ENCODE measurements at regions not wholly inside any gene's neighbourhood (a gene's known extent, or its start where the extent isn't known, plus 50 kb on each side); places are given as distances from the start of the nearest gene placed in this dataset.
A peak's percentile ranks its signal among the peaks of the same experiment; 100 is the strongest.

DNA sequence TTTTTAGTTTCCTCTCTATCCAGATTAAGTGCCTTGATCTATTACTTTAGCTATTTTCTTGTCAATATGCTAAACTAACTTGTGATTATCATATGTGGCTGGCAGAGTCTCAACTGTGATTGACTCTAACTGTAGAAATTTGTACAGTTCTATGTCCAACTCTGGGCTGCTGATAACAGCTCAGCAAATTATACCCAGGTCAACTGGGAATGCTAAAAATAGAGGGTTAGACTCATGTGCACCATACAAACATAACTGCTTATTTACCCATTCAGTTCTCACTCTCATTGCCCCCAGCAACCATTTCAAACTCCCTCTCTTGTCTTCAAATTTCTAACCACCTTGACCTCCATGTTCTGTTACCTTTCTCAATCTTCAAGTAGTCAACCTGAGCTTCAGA, 576.9 kb downstream of the TDRD15 start:
- no peak overlapping the region for H3K4me3 ChIP-seq (replicated peaks in 1 of 3; ENCODE audit: insufficient read depth in 1 of 3, low read depth in 2 of 3, low read length in 3 of 3)
- no peak for DNase-seq (ENCODE audit: low spot score)
- FAIRE-seq = no peak
- CTCF ChIA-PET (ENCODE audit: low intra/inter-chr PET ratio, low total read pairs) = no interaction called here
- no peaks in the 10 kb centered on the region for H4K20me1 ChIP-seq (ENCODE audit: insufficient read depth, low read length)
- H3K9me3 ChIP-seq (ENCODE audit: low read length) = no peaks in the 10 kb centered on the region
- TF ChIP-seq, protein P1, sequence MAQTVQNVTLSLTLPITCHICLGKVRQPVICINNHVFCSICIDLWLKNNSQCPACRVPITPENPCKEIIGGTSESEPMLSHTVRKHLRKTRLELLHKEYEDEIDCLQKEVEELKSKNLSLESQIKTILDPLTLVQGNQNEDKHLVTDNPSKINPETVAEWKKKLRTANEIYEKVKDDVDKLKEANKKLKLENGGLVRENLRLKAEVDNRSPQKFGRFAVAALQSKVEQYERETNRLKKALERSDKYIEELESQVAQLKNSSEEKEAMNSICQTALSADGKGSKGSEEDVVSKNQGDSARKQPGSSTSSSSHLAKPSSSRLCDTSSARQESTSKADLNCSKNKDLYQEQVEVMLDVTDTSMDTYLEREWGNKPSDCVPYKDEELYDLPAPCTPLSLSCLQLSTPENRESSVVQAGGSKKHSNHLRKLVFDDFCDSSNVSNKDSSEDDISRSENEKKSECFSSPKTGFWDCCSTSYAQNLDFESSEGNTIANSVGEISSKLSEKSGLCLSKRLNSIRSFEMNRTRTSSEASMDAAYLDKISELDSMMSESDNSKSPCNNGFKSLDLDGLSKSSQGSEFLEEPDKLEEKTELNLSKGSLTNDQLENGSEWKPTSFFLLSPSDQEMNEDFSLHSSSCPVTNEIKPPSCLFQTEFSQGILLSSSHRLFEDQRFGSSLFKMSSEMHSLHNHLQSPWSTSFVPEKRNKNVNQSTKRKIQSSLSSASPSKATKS (CRISPR knock-in tag; IDR thresholded peaks at IDR 0.05) = no peak
- TF ChIP-seq LCORL (IDR thresholded peaks at IDR 0.05) (no peak), LCORL (CRISPR knock-in tag; IDR thresholded peaks at IDR 0.05) (no peak), ZNF337 (CRISPR knock-in tag; IDR thresholded peaks at IDR 0.05; ENCODE audit: borderline replicate concordance, low read depth) (no peak), CENPT (CRISPR knock-in tag; IDR thresholded peaks at IDR 0.05; ENCODE audit: low read depth) (no peak), MAFF (IDR thresholded peaks at IDR 0.05; ENCODE audit: low read depth, low read length) (no peak), MAFK (conservative IDR thresholded peaks at IDR 0.05 in 1 of 2, IDR thresholded peaks at IDR 0.05 in 1 of 2; ENCODE audit: low read length in 2 of 2) (peak in 1 of 2 experiments; percentile 15; a peak in 1 of 4 replicates)
- TF ChIP-seq, protein P2, sequence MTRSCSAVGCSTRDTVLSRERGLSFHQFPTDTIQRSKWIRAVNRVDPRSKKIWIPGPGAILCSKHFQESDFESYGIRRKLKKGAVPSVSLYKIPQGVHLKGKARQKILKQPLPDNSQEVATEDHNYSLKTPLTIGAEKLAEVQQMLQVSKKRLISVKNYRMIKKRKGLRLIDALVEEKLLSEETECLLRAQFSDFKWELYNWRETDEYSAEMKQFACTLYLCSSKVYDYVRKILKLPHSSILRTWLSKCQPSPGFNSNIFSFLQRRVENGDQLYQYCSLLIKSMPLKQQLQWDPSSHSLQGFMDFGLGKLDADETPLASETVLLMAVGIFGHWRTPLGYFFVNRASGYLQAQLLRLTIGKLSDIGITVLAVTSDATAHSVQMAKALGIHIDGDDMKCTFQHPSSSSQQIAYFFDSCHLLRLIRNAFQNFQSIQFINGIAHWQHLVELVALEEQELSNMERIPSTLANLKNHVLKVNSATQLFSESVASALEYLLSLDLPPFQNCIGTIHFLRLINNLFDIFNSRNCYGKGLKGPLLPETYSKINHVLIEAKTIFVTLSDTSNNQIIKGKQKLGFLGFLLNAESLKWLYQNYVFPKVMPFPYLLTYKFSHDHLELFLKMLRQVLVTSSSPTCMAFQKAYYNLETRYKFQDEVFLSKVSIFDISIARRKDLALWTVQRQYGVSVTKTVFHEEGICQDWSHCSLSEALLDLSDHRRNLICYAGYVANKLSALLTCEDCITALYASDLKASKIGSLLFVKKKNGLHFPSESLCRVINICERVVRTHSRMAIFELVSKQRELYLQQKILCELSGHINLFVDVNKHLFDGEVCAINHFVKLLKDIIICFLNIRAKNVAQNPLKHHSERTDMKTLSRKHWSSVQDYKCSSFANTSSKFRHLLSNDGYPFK (CRISPR knock-in tag; IDR thresholded peaks at IDR 0.05; ENCODE audit: borderline replicate concordance) = no peak
- H3K4me2 ChIP-seq (ENCODE audit: low read depth, low read length) = no peak overlapping the region
- H3K27me3 ChIP-seq (ENCODE audit: control insufficient read depth in 1 of 2, insufficient read depth in 2 of 2, low read length in 2 of 2) = no peaks in the 10 kb centered on the region
- in situ Hi-C loops (cut with HindIII; ENCODE audit: extremely low pct_ligation_motif_present, low pct_unique_long_range_greater_than_20kb) (no loop called here), intact Hi-C loops (cut with micrococcal nuclease; ENCODE audit: unreplicated experiment) (no loop called here)
- no TSS peak for BruUV-seq (replicated peaks)
- H3K36me3 ChIP-seq (replicated peaks in 1 of 2; ENCODE audit: control insufficient read depth in 1 of 2, insufficient read depth in 2 of 2, low read length in 2 of 2) = no peaks in the 10 kb centered on the region
- POLR2A ChIA-PET = no interaction called here
- H2AFZ ChIP-seq (ENCODE audit: low read length) = no peak overlapping the region
- ATAC-seq = no peak
- H3K79me2 ChIP-seq (ENCODE audit: insufficient read depth, low read length) = no peaks in the 10 kb centered on the region
- H3K9ac ChIP-seq (ENCODE audit: insufficient read depth, low read depth, low read length) = no peak overlapping the region
- H3K27ac ChIP-seq (ENCODE audit: extremely low read length, insufficient read depth, low read length) = no peak overlapping the region
- H3K4me1 ChIP-seq (ENCODE audit: insufficient read depth, low read length) = no peaks in the 10 kb centered on the region

Measured in HepG2 (cell line).